GM04504 (cell line): ENCODE measurements at regions not wholly inside any gene's neighbourhood (a gene's known extent, or its start where the extent isn't known, plus 50 kb on each side); places are given as distances from the start of the nearest gene placed in this dataset.
"Not testable (repeated sequence)": the region's sequence is repeated elsewhere in the genome, so short reads cannot be mapped to it uniquely, and the experiment has no call there.

ENCODE experiments used
- DNase-seq: peaks from one replicate; pipeline ENCODE4 v3.0.0-alpha.2; 2012; ENCODE audit warnings: low read depth

GRCh38 chr22:49676783-49677494, 150.7 kb downstream of the BRD1 start:
- no peak for DNase-seq

GRCh38 chr22:49676230-49676629, 151.4 kb downstream of the BRD1 start:
- DNase-seq: no peak

GRCh38 chr22:49674479-49675050, 153.1 kb downstream of the BRD1 start:
- no peak for DNase-seq

- no peak for DNase-seq
Observed at GRCh38 chr22:49673048-49673447, 154.6 kb downstream of the BRD1 start.

DNA sequence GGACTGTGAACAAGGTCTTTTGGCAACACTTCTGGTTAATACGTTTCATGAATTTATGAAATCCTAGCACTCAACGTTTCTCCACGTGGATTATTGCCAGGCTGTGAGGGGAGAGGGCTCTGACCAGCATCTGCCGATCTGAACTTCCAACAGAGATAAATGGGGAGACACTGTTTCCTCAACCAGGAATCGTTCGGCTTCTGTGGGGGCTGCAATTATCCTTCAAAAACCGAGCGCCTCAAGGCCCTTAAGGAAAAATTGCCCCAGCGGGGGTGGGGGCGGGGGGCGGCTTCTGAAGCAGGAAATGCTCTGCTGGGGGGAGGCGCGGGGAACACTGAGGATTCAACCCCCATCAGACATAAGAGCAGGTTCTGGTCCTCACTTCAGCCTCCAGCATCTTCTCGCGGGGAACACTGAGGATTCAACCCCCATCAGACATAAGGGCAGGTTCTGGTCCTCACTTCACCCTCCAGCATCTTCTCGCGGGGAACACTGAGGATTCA, 155.6 kb downstream of the BRD1 start:
- no peak for DNase-seq

DNA sequence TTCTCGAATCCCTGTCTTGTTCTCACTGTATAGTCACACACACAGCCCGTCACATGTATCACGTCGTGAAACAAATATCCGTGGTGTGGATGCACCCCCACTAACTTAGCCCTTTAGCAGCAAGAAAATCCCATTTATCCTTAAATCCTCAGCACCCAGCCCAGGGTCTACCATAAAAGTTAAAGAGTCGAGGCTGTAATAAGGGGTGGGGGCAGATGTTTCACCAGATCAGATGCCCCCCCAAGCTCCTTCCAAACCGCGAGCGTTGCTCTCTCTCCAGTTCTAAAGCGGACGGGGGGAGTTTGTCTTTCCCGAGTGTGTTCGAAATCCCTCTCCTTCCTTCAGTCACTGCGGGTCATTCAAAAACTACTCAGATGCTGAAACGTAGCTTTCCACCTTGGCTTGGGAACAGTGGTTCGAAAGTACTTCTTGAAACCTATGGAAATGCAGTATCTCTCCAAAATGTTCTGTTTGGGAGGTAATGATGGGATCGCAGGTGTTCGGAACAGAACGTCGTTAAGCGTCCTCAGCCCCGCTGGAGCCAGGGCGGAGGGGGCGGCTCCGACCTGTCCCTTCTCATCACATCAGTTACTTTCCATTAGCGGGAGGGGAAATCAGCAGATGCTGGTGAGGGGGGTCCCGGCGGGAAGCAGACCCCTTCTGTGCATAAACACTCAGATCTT, 156.2 kb downstream of the BRD1 start:
- no peak for DNase-seq

- DNase-seq: no peak
Observed at GRCh38 chr22:49670456-49671330, 157.0 kb downstream of the BRD1 start.

DNA sequence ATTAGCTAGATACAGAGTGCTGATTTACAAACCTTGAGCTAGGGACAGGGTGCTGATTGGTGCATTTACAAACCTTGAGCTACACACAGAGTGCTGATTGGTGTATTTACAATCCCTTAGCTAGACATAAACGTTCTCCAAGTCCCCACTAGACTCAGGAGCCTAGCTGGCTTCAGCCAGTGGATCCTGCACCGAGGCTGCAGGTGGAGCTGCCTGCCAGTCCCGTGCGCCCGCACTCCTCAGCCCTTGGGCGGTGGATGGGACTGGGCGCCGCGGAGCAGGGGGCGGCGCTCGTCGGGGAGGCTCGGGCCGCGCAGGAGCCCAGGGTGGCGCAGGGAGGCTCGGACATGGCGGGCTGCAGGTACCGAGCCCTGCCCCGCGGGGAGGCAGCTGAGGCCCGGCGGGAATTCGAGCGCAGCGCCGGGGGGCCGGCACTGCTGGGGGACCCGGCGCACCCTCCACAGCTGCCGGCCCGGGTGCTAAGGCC, 157.7 kb downstream of the BRD1 start:
- DNase-seq: not testable (repeated sequence)

- not testable (repeated sequence) for DNase-seq
Observed at GRCh38 chr22:49669427-49669968, 158.2 kb downstream of the BRD1 start.

- DNase-seq: no peak
Observed at GRCh38 chr22:49668402-49668801, 159.3 kb downstream of the BRD1 start.

DNA sequence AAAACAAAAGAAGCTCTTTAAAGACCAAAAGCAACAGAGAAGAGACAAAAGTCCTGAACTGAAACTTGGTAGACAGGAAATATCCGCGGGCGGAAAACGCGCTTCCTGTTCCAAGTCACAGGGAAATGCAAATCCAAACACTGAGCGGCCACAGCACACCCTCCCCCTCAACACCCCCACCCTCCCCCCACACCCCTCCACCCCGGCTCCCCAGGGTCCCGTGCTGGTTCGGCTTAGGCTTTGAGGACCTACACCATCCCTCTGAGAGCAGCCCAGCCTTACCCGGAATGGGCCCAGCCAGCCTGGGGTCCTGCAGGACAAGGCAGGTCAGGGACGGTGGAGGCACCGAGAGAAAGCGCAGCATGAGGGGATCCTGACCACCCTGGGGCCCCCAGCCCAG, 160.4 kb downstream of the BRD1 start:
- DNase-seq: no peak

- no peak for DNase-seq
Observed at GRCh38 chr22:49666146-49666809, 161.4 kb downstream of the BRD1 start.

GRCh38 chr22:49664891-49665290, 162.8 kb downstream of the BRD1 start:
- no peak for DNase-seq

DNA sequence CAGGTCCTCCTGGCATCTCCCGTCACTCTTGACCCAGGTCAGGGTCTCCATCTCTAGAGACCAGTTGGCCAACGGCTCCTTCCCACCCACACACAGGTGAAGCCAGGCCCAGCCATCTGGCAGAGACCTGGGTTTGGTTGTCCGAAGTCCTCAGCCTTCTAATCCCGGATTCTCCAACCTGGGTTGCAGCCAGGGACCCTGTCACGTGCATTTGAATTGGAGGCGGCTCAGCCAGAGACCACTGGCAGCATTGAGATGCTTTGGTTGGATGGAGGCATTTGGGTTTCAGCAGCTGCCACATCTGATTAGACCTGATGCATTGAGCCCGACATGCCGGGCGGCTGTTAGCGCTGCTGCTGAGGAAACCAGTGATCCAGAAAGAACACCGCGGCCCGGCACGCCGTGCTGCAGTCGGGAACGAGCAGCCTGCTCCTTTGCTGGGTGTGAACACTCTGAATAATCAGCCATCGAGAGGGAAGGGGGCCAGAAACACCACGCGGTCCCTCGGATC, 163.2 kb downstream of the BRD1 start:
- DNase-seq: no peak

DNA sequence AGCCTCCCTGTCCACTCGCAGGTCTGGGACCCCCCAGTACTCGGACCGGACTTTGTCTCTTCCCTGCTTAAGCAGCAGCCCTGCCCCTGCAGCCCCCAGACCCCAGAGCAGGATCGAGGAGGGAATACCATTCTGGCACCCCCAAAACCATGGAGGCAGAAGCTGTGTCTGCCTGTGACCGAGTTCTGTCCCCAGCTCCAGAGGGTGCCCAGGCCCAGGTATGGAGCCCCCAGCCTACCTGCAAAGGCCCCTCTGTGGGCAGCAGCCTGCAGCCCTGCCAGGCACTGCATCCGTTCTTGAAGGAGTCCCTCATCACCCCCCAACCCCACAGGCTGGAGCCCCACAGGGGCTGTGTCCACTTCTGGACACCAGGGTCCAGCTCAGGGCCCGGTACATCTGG, 163.8 kb downstream of the BRD1 start:
- DNase-seq: no peak

GRCh38 chr22:49663311-49663711, 164.4 kb downstream of the BRD1 start:
- no peak for DNase-seq

GRCh38 chr22:49662681-49663080, 165.0 kb downstream of the BRD1 start:
- DNase-seq: no peak

DNA sequence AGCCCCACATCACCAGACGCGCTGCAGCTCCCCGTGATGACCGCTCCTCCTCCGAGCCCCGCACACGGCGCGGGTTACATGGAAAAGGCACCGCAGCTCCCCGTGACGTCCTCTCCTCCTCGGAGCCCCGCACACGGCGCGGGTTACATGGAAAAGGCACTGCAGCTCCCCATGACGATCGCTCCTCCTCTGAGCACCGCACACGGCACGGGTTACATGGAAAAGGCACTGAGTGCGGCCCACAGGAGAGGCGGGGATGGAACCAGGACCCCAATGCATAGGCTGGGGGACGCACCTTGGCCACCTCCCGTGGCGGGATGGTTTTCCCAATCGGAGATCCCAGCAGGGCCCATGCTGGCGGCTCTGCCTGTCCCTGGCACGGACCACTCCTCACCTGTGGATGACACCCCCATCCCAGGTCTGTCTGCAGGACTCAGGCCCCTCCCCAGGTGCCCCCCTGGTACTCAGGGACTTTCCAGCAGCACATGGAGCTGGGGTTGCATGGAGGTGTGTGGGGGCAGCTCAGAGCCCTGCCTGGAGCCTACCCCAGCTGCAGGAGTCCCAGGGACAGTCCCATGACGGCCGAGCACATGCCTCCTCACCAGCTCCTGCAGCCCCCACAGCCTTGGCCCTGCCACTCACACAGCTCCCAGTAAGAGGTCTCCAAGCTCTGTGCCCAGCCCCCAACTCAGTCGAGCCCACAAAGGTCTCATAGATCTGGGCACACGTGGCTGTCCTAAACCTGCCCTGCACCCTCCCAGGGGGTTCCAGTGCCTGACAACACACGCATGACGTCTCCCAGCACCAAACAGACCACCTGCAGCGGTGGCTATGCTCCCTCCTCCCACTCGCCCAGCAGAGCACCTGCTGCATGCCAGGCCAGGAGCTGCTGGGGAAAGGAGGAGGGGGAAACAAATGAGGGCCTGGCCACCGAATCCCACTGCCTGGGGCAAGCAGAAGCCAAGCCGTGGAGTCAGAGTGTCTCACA, 166.6 kb downstream of the BRD1 start:
- DNase-seq: no peak

- DNase-seq: no peak
Observed at GRCh38 chr22:49660321-49660720, 167.4 kb downstream of the BRD1 start.

DNA sequence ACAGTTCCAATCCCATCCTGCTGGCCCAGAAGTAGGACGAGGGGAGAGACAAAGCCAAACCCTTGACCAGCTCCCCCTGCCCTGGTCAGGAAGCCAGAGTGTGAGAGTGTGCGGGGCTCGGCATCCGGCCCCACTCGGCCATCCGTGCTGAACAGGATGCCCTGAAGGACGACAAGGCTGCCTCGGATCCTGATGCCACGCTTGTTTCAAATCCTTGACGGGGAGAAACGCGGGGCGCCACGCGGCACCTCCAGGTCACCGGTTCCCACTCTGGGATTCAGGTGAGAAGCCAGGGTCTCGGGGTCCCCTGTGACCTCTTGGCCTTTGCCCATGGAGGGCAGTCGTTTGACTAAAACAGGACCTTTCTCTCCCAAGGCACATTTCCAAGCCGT, 167.8 kb downstream of the BRD1 start:
- no peak for DNase-seq
